Activated CD8-positive, alpha-beta T cell treated with anti-CD3 and anti-CD28 coated beads, Interleukin-2, amount 10 ng/mL, durations not matched to agents 7 days and 5 days (primary cell): ENCODE measurements at regions not wholly inside any gene's neighbourhood (a gene's known extent, or its start where the extent isn't known, plus 50 kb on each side); places are given as distances from the start of the nearest gene placed in this dataset.

Experiments
- ATAC-seq: fragments of 150-1000 bp; cut with Tn5 transposase; one replicate; pipeline ENCODE4 v1.10.0; 2021; ENCODE audit warnings: moderate library complexity
- CTCF ChIA-PET: fragments of 350-600 bp; sonication (Branson Sonifier 250); formaldehyde crosslinking; loops from one replicate; lab custom pipeline; 2021; ENCODE audit warnings: antibody characterized with exemption; lab: Charles Lee
- POLR2A ChIA-PET: fragments of 350-600 bp; sonication (Branson Sonifier 250); formaldehyde crosslinking; loops from one replicate; lab custom pipeline; 2021; ENCODE audit warnings: antibody characterized with exemption; lab: Charles Lee
- DNase-seq: peaks from one replicate; pipeline ENCODE4 v3.0.0-alpha.2; 2020
- H3K27ac Mint-ChIP-seq: one replicate; pipeline ENCODE4 v1.8.0; 2021; ENCODE audit warnings: mild to moderate bottlenecking, mixed read lengths
- H3K27me3 Mint-ChIP-seq: one replicate; pipeline ENCODE4 v1.8.0; 2021; ENCODE audit warnings: low read depth, mixed read lengths
- H3K36me3 Mint-ChIP-seq: one replicate; pipeline ENCODE4 v1.8.0; 2021; ENCODE audit warnings: low read depth, mixed read lengths
- H3K4me1 Mint-ChIP-seq: one replicate; pipeline ENCODE4 v1.8.0; 2021; ENCODE audit warnings: low read depth, mixed read lengths
- H3K4me3 Mint-ChIP-seq: one replicate; pipeline ENCODE4 v1.8.0; 2021; ENCODE audit warnings: mild to moderate bottlenecking, mixed read lengths
- H3K9me3 Mint-ChIP-seq: one replicate; pipeline ENCODE4 v1.8.0; 2022; ENCODE audit warnings: mixed read lengths; ENCODE audit not compliant: insufficient read depth

DNA sequence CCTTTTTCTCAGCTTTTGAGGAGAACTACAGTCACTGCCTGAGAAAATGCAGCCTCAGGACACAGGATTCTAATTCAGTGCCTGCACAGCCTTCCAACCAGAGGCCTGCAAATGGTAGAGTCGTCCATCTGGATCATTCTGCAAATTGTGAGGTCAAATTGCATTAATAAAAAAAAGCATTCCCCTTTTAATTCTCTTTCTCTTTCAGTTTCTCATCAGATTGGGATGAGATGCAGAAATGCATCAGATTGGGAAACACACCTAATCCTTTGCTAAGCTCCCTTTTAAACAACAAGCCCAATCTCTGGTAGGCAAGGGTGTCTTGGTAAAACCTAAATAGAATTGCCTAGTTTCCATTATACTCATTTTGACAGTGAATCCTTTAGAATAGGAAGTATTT, 838.8 kb downstream of the MAFB start:
- ATAC-seq (no peak), DNase-seq (no peak)
- CTCF ChIA-PET, result no interaction called here
- no peak overlapping the region for H3K27ac Mint-ChIP-seq
- POLR2A ChIA-PET, result no interaction called here
- no peaks in the 10 kb centered on the region for H3K9me3 Mint-ChIP-seq
- H3K36me3 Mint-ChIP-seq, result no peaks in the 10 kb centered on the region
- no peak overlapping the region for H3K4me3 Mint-ChIP-seq
- H3K27me3 Mint-ChIP-seq, result no peaks in the 10 kb centered on the region
- H3K4me1 Mint-ChIP-seq, result no peaks in the 10 kb centered on the region

DNA sequence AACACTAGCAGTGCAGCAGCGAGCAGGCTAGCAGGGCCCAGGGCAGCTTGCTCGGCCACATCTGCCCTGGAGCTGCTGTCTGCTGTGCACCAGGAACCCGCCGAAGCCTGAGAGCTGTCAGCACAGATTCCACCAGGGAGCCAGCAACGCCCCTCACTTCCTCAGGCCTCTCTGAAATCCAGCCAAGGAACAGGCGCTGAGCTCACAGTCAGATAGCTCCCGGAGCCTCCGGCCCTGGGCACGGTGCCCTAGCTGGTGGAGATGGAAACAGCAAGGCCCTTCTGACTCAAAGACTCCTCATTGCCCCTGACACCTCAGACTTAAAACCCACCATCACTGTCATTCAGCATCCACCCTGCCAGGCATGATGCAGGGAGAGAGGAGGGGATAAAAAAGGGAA, 839.4 kb downstream of the MAFB start:
- no peak overlapping the region for H3K4me3 Mint-ChIP-seq
- ATAC-seq (no peak), DNase-seq (no peak)
- H3K27ac Mint-ChIP-seq, result no peak overlapping the region
- no peaks in the 10 kb centered on the region for H3K4me1 Mint-ChIP-seq
- no peaks in the 10 kb centered on the region for H3K9me3 Mint-ChIP-seq
- no peaks in the 10 kb centered on the region for H3K27me3 Mint-ChIP-seq
- no peaks in the 10 kb centered on the region for H3K36me3 Mint-ChIP-seq
- ChIA-PET POLR2A (no interaction called here), CTCF (no interaction called here)

DNA sequence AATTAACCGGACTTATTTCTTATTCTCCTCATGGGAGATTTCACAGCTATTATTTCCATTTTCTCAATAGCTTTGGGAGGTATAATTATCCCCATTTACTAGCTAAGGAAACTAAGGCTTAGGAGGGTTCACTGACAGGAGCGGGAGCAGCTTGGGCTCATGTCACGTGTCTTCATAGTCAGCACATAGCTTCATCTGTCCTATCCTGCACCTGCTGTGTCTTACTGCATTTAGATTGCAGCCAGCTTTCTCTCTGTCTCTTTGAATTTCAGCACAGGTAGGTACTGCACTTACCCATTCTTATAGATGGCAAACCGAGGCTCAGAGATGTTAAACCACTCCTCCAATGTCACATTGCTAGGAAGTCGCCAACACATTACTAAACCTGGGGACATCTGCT, 839.9 kb downstream of the MAFB start:
- H3K36me3 Mint-ChIP-seq, result no peaks in the 10 kb centered on the region
- H3K4me1 Mint-ChIP-seq, result no peaks in the 10 kb centered on the region
- no peak overlapping the region for H3K4me3 Mint-ChIP-seq
- ATAC-seq (no peak), DNase-seq (no peak)
- ChIA-PET POLR2A (no interaction called here), CTCF (no interaction called here)
- no peaks in the 10 kb centered on the region for H3K27me3 Mint-ChIP-seq
- no peak overlapping the region for H3K27ac Mint-ChIP-seq
- no peaks in the 10 kb centered on the region for H3K9me3 Mint-ChIP-seq

DNA sequence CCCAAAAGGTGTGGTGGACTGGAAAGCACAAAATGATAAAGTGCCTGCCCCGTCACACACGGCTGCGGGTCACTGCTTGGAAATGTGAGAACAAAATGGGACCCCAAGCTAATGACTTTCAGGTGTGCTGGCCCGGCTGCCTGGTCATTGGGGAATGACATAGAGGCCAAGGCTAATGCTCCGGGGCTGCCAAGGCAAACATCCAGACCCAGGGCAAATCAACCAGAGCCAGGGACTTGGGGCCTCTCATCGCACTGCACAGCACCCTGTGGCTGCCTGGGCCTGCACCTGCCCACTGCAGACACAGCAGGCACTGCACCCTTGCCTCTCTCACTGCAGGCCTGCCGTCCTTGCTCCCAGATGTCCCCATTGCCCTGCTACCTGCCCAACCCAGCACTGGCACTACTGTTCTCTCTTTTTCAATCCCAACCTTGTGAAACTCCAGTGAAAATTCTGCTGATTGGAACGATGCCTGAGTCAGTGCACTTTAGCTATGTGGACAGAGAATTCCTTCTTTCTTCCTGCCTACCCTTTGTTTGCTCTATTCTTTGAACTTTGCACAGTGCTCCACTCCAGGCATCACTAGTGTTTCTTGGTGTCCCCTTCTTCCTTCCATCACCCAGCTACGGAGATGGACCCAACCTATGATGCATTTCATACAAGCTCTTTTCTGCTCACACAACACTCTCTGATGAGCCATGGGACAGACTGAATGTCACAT, 849.5 kb downstream of the MAFB start:
- ChIA-PET CTCF (no interaction called here), POLR2A (no interaction called here)
- DNase-seq, result no peak
- no peaks in the 10 kb centered on the region for H3K4me1 Mint-ChIP-seq
- no peak overlapping the region for H3K27ac Mint-ChIP-seq
- ATAC-seq, result no peak
- H3K4me3 Mint-ChIP-seq, result no peak overlapping the region
- H3K36me3 Mint-ChIP-seq, result no peaks in the 10 kb centered on the region
- no peaks in the 10 kb centered on the region for H3K27me3 Mint-ChIP-seq
- H3K9me3 Mint-ChIP-seq, result no peaks in the 10 kb centered on the region

DNA sequence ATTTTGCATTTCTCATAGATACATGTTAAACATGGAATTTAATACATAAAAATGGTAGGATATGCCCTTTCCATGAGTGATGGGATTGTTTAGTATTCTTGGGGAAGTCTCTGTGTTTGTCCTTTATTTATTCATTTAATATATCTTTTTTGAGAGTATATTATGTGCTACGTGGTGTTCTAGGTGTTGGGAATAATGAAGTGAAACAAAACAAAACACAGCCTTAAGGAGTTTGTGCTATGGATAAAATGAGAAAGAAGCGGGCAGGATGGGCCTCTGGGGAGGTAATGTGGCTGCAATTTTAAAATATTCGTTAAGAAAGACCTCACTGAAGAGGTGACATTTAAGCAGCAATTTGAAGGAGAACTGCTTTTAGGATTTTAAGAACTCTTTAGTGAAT, 851.5 kb downstream of the MAFB start:
- no peaks in the 10 kb centered on the region for H3K27me3 Mint-ChIP-seq
- ChIA-PET CTCF (no interaction called here), POLR2A (no interaction called here)
- H3K4me1 Mint-ChIP-seq, result no peaks in the 10 kb centered on the region
- H3K27ac Mint-ChIP-seq, result no peak overlapping the region
- DNase-seq (no peak), ATAC-seq (no peak)
- H3K4me3 Mint-ChIP-seq, result no peak overlapping the region
- no peaks in the 10 kb centered on the region for H3K9me3 Mint-ChIP-seq
- H3K36me3 Mint-ChIP-seq, result no peaks in the 10 kb centered on the region

DNA sequence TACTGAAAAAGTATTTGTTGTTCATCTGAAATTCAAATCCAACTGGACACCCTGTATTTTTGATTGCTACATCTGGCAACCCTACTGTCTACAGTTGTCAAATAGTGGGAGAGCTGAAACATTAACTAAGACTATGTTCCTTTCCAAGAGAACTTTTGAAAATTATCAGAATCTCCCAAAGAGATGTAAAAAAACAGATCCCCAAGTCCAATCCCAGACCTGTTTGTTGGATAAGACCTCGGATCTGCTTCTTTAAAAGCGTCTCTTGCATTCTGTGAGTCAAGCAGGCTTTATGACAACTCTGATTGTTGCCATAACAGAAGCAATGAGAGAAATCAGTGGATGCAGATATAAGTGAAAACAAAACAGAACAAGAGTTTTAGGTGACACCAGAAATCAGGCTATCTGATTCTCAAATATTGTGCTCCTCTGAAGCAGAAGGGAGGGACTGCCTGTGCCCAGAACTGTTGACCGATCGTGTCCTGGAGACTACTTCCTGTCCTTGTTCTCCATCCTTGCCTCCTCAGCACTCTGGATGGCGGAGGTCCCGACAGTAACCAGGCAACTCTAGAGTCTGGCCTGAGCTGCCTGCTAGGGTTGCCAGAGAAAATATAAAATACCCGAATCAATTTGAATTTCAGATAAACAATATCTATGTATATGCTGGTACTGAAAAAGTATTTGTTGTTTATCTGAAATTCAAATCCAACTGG, 853.8 kb downstream of the MAFB start:
- POLR2A ChIA-PET, result no interaction called here

DNA sequence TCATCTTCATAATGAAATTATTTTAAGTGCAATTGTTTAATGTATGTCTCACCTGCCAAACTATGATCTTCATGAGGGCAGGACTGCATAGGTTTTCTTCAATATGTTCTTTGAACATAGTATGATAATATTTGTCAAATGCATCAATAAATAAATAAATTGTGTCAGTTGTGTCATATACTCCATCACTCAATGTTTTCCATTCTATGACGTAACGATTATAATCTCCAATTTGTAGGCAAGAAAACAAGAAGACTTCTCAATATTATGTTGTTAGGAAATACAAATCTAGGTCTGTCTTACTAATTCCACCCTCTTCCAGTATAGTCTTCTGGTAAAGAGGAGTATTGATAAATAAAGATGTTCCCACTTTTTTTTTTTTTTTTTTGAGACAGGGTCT, 858.1 kb downstream of the MAFB start:
- Mint-ChIP-seq H3K36me3 (no peaks in the 10 kb centered on the region), H3K27me3 (no peaks in the 10 kb centered on the region), H3K27ac (no peak overlapping the region), H3K4me3 (no peak overlapping the region), H3K9me3 (no peaks in the 10 kb centered on the region), H3K4me1 (no peaks in the 10 kb centered on the region)
- DNase-seq (no peak), ATAC-seq (no peak)
- ChIA-PET POLR2A (no interaction called here), CTCF (no interaction called here)

More for the DNA sequence above, 853.8 kb downstream of the MAFB start:
- Mint-ChIP-seq H3K27ac (no peak overlapping the region), H3K4me3 (no peak overlapping the region), H3K4me1 (no peaks in the 10 kb centered on the region), H3K36me3 (no peaks in the 10 kb centered on the region), H3K27me3 (no peaks in the 10 kb centered on the region), H3K9me3 (no peaks in the 10 kb centered on the region)
- no peak for DNase-seq
- no peak for ATAC-seq
- CTCF ChIA-PET, result no interaction called here

DNA sequence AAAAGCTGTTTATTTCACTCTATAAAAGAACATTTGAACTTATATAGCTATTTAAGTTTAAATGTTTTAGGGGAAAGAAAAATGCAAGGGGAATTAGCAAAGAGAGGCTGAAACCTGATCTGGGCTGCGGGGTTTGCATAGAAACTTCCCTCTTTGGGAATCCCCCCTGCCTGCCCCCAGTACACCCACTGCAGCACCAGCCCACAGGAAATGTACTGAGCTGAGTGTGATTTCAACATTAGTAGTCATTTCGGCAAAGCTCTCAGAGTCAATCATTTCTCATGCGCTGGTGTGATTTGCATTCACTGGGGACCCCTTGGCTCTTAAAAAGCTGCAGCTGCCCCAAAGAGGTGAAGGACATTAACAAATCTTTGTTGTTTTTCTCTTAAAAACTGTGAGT, 859.4 kb downstream of the MAFB start:
- Mint-ChIP-seq H3K9me3 (no peaks in the 10 kb centered on the region), H3K4me3 (no peak overlapping the region), H3K27me3 (no peaks in the 10 kb centered on the region), H3K4me1 (no peaks in the 10 kb centered on the region), H3K36me3 (no peaks in the 10 kb centered on the region), H3K27ac (no peak overlapping the region)
- DNase-seq, result no peak
- no peak for ATAC-seq
- CTCF ChIA-PET, result interaction anchor here (0.7 kb wide), 1 partner anchor 86 kb away, joined by 3 read pairs; no protein-coding TSS in a partner anchor
- POLR2A ChIA-PET, result no interaction called here

DNA sequence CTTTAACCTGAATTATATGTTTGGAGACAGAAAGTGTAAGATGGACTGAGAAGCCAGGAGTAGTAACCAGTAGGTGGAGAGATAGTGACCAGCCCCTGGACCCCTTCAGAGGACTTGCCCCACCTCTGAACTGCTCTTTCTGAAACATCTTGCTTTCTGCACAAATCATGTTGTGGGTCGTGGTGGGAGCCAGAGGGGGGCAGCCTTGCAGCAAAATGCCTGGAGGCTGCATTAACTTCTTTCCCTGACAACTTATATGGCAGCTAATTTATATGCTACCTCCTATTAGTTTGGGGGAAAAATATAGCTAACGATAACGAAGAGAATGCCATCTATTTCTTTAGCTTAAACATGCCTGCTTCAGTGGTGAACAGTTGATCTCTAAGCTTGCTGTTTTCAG, 859.8 kb downstream of the MAFB start:
- Mint-ChIP-seq H3K4me1 (no peaks in the 10 kb centered on the region), H3K36me3 (no peaks in the 10 kb centered on the region), H3K4me3 (no peak overlapping the region), H3K27me3 (no peaks in the 10 kb centered on the region), H3K9me3 (no peaks in the 10 kb centered on the region), H3K27ac (no peak overlapping the region)
- DNase-seq (no peak), ATAC-seq (no peak)
- CTCF ChIA-PET, result interaction anchor here (0.7 kb wide), 1 partner anchor 86 kb away, joined by 3 read pairs; no protein-coding TSS in a partner anchor
- POLR2A ChIA-PET, result no interaction called here

DNA sequence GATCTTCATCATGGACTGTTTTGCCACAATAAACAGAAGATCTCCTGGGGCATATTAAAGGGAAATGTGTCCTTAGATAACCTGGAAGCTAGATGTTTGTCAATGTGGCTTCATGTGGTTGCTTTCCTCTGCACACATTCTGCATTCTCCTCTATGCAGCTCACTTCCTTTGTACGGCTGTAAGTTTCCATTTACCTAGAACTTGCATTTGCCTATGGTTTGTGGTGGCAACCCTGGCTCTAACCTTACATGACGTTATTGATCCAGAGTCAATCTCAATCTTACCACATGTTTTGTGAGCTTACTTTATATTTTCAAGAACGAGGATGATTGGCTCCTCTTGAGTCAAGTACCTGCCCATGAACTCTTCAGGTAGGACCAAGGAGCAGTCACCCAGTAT, 863.1 kb downstream of the MAFB start:
- H3K4me3 Mint-ChIP-seq, result no peak overlapping the region
- POLR2A ChIA-PET, result no interaction called here
- no peaks in the 10 kb centered on the region for H3K9me3 Mint-ChIP-seq
- no peak overlapping the region for H3K27ac Mint-ChIP-seq
- no peaks in the 10 kb centered on the region for H3K27me3 Mint-ChIP-seq
- no peak for DNase-seq
- ATAC-seq, result no peak
- no peaks in the 10 kb centered on the region for H3K36me3 Mint-ChIP-seq
- no peaks in the 10 kb centered on the region for H3K4me1 Mint-ChIP-seq
- CTCF ChIA-PET, result no interaction called here

DNA sequence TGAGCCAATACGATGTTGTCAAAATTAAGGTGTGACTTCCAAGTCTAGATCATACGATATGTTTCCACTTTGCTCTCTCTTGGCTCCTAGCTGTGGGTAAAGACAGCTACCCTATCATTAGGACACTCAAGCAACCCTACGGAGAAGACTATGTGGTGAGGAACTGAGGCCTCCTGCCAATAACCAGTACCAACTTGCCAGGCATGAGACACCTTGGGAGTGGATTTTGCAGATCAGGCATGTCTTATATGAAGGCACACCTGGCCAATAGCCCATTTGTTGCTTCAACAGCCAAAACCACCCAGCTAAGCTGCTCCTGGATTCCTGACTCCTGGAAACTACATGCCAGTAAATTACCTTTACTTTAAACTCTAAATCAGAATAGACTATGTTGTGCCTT, 863.4 kb downstream of the DHX35 start:
- CTCF ChIA-PET, result no interaction called here

DNA sequence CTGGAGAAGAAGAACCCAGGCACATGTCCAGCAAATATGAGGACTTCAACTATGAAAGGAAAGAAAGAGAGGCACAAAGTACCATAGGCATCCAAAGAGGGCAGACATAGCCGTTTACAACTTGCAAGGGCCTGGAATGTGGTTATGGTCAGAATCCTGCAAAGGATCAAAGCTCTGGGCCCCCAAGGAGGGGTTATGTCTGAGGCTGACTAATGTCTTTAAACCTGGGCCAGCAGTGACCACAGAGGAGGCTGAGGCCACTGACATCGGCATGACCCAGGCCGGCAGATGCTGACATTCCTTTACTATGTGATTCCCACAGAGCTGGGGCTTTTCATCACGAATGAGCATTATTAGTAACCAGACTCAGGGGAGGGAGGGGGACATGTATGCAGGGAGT, 861.1 kb downstream of the DHX35 start:
- ATAC-seq, result no peak
- Mint-ChIP-seq H3K27me3 (no peaks in the 10 kb centered on the region), H3K27ac (no peak overlapping the region), H3K4me1 (no peaks in the 10 kb centered on the region), H3K4me3 (no peak overlapping the region), H3K36me3 (no peaks in the 10 kb centered on the region), H3K9me3 (no peaks in the 10 kb centered on the region)
- ChIA-PET CTCF (no interaction called here), POLR2A (no interaction called here)
- DNase-seq, result no peak

More for the DNA sequence above, 863.4 kb downstream of the DHX35 start:
- no peaks in the 10 kb centered on the region for H3K9me3 Mint-ChIP-seq
- H3K27ac Mint-ChIP-seq, result no peak overlapping the region
- H3K4me1 Mint-ChIP-seq, result no peaks in the 10 kb centered on the region
- ATAC-seq (no peak), DNase-seq (no peak)
- no peaks in the 10 kb centered on the region for H3K27me3 Mint-ChIP-seq
- H3K36me3 Mint-ChIP-seq, result no peaks in the 10 kb centered on the region
- POLR2A ChIA-PET, result no interaction called here
- no peak overlapping the region for H3K4me3 Mint-ChIP-seq
